GM12878 (cell line): ENCODE measurements at regions not wholly inside any gene's neighbourhood (a gene's known extent, or its start where the extent isn't known, plus 50 kb on each side); places are given as distances from the start of the nearest gene placed in this dataset.

ENCODE experiments used
- BRCA1 ChIP-seq: IDR thresholded peaks from 2 replicates; pipeline ENCODE4 v1.6.1; 2011; ENCODE audit warnings: low read depth, low read length, improper control_type of control experiment
- CTCF ChIP-seq, 3 experiments: IDR thresholded peaks in 2 of 3; conservative IDR thresholded peaks in 1 of 3; 2 replicates each; pipeline ENCODE4 v1.5.1; 2011; ENCODE audit warnings: low read depth in 3 of 3, low read length in 3 of 3, mild to moderate bottlenecking in 3 of 3, control low read depth in 2 of 3, moderate library complexity in 2 of 3, inconsistent platforms in 1 of 3, mixed read lengths in 1 of 3; ENCODE audit not compliant: control insufficient read depth in 2 of 3, insufficient read depth in 1 of 3; ENCODE audit errors: extremely low read depth in 1 of 3
- EGR1 ChIP-seq, 2 experiments: IDR thresholded peaks; 1 replicate in 1 of 2; 2 replicates in 1 of 2; pipeline ENCODE4 v1.6.1; 2011 to 2012; ENCODE audit warnings: low read depth in 2 of 2, low read length in 2 of 2, borderline replicate concordance in 1 of 2, mild to moderate bottlenecking in 1 of 2, moderate library complexity in 1 of 2
- ELK1 ChIP-seq: IDR thresholded peaks from 2 replicates; pipeline ENCODE4 v1.6.1; 2012; ENCODE audit warnings: low read depth, low read length, improper control_type of control experiment
- EZH2 ChIP-seq: IDR thresholded peaks from 2 replicates; pipeline ENCODE4 v1.6.1; 2012; ENCODE audit warnings: low read depth, mild to moderate bottlenecking, control low read depth, inconsistent platforms, low read length, borderline replicate concordance; ENCODE audit not compliant: control insufficient read depth
- FOXK2 ChIP-seq: fragments of 450-650 bp; IDR thresholded peaks from 2 replicates; pipeline ENCODE4 v1.6.1; 2017; ENCODE audit warnings: mild to moderate bottlenecking, moderate library complexity
- MAX ChIP-seq: IDR thresholded peaks from 2 replicates; pipeline ENCODE4 v1.6.1; 2012; ENCODE audit warnings: low read depth, low read length, improper control_type of control experiment
- RAD21 ChIP-seq: IDR thresholded peaks from 2 replicates; pipeline ENCODE4 v1.6.1; 2011; ENCODE audit warnings: mild to moderate bottlenecking, low read depth, low read length, moderate library complexity; ENCODE audit not compliant: insufficient read depth
- RCOR1 ChIP-seq: conservative IDR thresholded peaks from 2 replicates; pipeline ENCODE4 v1.6.1; 2012; ENCODE audit warnings: low read depth, low read length, improper control_type of control experiment
- RFX5 ChIP-seq: IDR thresholded peaks from 2 replicates; pipeline ENCODE4 v1.6.1; 2011; ENCODE audit warnings: low read depth, low read length, improper control_type of control experiment

GRCh38 chr13:111489301-111489700 lies 168.9 kb downstream of the TEX29 start:
- TF ChIP-seq ELK1: no peak
- no peak for TF ChIP-seq CTCF (IDR thresholded peaks at IDR 0.05 in 2 of 3, conservative IDR thresholded peaks at IDR 0.05 in 1 of 3; ENCODE audit: control insufficient read depth in 2 of 3, extremely low read depth in 1 of 3, insufficient read depth in 1 of 3, low read depth in 3 of 3, low read length in 3 of 3)
- TF ChIP-seq RCOR1: no peak
- no peak for TF ChIP-seq RFX5
- TF ChIP-seq EZH2: no peak
- TF ChIP-seq MAX: no peak
- no peak for TF ChIP-seq BRCA1
- TF ChIP-seq EGR1 (IDR thresholded peaks at IDR 0.05; ENCODE audit: borderline replicate concordance in 1 of 2, low read depth in 2 of 2, low read length in 2 of 2): no peak
- TF ChIP-seq RAD21: no peak
- TF ChIP-seq FOXK2: no peak
